Nephron (organoid): ENCODE measurements at regions not wholly inside any gene's neighbourhood (a gene's known extent, or its start where the extent isn't known, plus 50 kb on each side); places are given as distances from the start of the nearest gene placed in this dataset.

Experiments used
- H3K27ac Mint-ChIP-seq, 3 experiments: 2 replicates each; pipeline ENCODE4 v1.8.0; 2020; ENCODE audit warnings: mixed read lengths in 3 of 3, mild to moderate bottlenecking in 2 of 3, moderate library complexity in 1 of 3
- H3K27me3 Mint-ChIP-seq: 2 replicates; pipeline ENCODE4 v1.8.0; 2021; ENCODE audit warnings: low read depth, mild to moderate bottlenecking, moderate library complexity, mixed read lengths
- H3K36me3 Mint-ChIP-seq: 2 replicates; pipeline ENCODE4 v1.8.0; 2020; ENCODE audit warnings: low read depth, mixed read lengths
- H3K4me1 Mint-ChIP-seq: 2 replicates; pipeline ENCODE4 v1.8.0; 2020; ENCODE audit warnings: mixed read lengths
- H3K4me3 Mint-ChIP-seq, 3 experiments: 2 replicates each; pipeline ENCODE4 v1.8.0; 2020; ENCODE audit warnings: mild to moderate bottlenecking in 3 of 3, mixed read lengths in 3 of 3, moderate library complexity in 2 of 3
- H3K9me3 Mint-ChIP-seq: 2 replicates; pipeline ENCODE4 v1.8.0; 2020; ENCODE audit warnings: mixed read lengths
- TF ChIP-seq, protein P1 (sequence below), 3 experiments: fragments of 200-600 bp; sonication (generic); IDR thresholded peaks; one replicate each; pipeline ENCODE4 v1.5.0; 2021; ENCODE audit warnings: antibody characterized with exemption in 3 of 3; ENCODE audit not compliant: unreplicated experiment in 3 of 3

DNA sequence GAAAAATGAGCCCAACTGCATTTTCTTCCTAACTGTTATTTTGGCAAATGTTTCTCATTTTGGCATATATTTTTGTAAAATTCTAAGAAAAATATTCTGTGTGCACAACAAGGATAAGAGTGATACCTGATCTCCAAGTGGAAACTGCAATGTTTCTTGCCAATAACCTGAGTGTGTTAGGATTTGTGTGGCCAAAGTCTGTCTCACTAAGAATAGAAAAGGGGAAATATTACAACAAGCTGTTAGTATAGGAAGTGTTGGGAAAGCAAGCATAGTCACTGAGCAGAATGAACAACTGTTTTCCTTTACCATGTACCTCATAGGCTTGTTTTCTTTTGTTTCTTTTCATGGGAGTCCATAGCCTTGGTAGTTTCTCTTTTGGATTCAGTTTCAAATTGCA, 624.2 kb downstream of the MTRR start:
- Mint-ChIP-seq H3K27me3 (no peaks in the 10 kb centered on the region), H3K9me3 (peaks cover 29% of the 10 kb centered on the region), H3K4me3 (no peak overlapping the region), H3K4me1 (peaks cover 5% of the 10 kb centered on the region), H3K36me3 (no peaks in the 10 kb centered on the region), H3K27ac (peak overlapping the region in 1 of 3 experiments; percentile 20)
- TF ChIP-seq, protein P1, sequence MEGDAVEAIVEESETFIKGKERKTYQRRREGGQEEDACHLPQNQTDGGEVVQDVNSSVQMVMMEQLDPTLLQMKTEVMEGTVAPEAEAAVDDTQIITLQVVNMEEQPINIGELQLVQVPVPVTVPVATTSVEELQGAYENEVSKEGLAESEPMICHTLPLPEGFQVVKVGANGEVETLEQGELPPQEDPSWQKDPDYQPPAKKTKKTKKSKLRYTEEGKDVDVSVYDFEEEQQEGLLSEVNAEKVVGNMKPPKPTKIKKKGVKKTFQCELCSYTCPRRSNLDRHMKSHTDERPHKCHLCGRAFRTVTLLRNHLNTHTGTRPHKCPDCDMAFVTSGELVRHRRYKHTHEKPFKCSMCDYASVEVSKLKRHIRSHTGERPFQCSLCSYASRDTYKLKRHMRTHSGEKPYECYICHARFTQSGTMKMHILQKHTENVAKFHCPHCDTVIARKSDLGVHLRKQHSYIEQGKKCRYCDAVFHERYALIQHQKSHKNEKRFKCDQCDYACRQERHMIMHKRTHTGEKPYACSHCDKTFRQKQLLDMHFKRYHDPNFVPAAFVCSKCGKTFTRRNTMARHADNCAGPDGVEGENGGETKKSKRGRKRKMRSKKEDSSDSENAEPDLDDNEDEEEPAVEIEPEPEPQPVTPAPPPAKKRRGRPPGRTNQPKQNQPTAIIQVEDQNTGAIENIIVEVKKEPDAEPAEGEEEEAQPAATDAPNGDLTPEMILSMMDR (IDR thresholded peaks at IDR 0.05; ENCODE audit: unreplicated experiment in 3 of 3): no peak

DNA sequence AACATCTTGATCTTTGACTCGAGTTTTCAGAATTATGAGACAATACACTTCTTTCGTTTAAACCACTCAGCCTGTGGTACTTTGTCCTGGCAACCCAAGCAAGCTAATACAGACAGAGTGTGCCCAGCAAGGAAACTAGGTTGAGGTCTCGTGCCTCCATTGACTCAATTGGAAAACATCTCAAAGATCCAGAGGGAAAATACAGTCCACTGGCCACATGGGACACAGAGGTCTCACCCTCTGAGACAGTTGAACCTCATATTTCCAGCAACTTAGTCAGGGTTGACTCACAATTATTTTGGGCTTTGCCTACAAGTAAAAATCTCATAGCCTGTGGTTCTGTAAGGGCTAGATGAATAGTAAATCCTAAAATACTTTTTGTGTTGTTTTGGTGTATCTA, 631.5 kb downstream of the MTRR start:
- Mint-ChIP-seq H3K4me3 (no peak overlapping the region), H3K27me3 (no peaks in the 10 kb centered on the region), H3K36me3 (no peaks in the 10 kb centered on the region), H3K4me1 (no peaks in the 10 kb centered on the region), H3K27ac (no peak overlapping the region), H3K9me3 (peaks cover 32% of the 10 kb centered on the region)
- TF ChIP-seq, protein P1 (IDR thresholded peaks at IDR 0.05; ENCODE audit: unreplicated experiment in 3 of 3): no peak

DNA sequence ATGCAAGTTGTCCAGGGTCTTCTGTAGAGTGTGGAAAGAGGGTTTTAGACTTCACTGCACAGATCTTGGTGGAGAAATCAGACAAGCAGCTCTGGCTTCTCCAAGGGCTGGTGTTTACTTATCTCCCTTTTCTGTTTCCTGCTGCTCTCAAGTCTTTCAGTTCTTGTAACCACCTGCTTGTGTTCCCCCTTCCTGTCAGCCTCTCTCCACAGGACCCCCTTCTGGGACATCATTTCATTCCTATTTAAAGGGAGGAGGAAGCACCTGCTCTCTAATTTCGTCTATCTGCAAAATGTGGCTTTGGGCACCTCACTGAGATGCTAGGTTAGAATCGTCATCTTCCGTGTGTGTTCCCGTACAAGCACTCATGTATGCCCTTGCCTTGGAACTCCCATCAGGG, 636.2 kb downstream of the MTRR start:
- H3K9me3 Mint-ChIP-seq: peaks cover 6% of the 10 kb centered on the region
- TF ChIP-seq, protein P1 (IDR thresholded peaks at IDR 0.05; ENCODE audit: unreplicated experiment in 3 of 3): no peak
- no peak overlapping the region for H3K27ac Mint-ChIP-seq
- H3K27me3 Mint-ChIP-seq: no peaks in the 10 kb centered on the region
- H3K4me3 Mint-ChIP-seq: no peak overlapping the region
- H3K36me3 Mint-ChIP-seq: no peaks in the 10 kb centered on the region
- no peaks in the 10 kb centered on the region for H3K4me1 Mint-ChIP-seq

DNA sequence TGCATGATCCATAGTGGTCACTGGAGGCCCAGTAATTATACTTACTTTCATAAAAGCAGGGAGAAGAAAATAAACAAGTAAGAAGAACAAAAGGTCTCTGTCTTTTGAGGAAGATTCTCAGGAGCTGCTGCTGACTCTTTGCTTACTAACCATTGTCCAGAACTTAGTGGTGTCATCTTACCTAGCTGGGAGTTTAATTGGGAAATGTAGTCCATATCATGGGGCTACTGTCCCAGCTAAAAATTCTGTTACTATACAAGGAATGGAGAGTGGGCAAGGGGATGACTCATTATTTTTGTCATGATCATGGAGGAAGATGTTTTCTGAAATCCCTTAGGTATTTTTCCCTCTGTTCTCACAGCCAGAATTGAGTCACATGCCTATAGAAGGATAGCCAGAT, 639.3 kb downstream of the MTRR start:
- H3K27me3 Mint-ChIP-seq: no peaks in the 10 kb centered on the region
- H3K9me3 Mint-ChIP-seq: peaks cover 7% of the 10 kb centered on the region
- no peak overlapping the region for H3K27ac Mint-ChIP-seq
- TF ChIP-seq, protein P1 (IDR thresholded peaks at IDR 0.05; ENCODE audit: unreplicated experiment in 3 of 3): no peak
- H3K4me1 Mint-ChIP-seq: no peaks in the 10 kb centered on the region
- no peaks in the 10 kb centered on the region for H3K36me3 Mint-ChIP-seq
- H3K4me3 Mint-ChIP-seq: no peak overlapping the region

DNA sequence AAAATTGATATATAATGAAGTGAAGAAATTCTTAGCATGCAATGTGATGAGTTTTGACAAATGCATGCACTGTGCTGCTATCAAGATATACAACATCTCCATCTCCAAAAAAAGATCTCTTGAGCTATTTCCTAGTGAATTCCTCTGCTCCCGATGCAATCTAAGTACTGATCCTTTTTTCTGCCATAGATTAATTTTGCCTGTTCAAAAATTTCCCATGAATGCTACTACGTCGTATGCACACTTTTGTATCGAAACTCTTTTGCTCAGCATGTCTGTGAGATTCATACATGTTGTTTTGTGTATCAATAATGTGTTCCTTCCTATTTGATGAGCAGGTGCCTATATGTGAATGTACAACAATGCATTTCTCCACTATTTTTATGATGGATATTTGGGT, 647.4 kb downstream of the MTRR start:
- Mint-ChIP-seq H3K4me1 (peaks cover 6% of the 10 kb centered on the region), H3K27ac (no peak overlapping the region), H3K4me3 (no peak overlapping the region), H3K9me3 (peaks cover 6% of the 10 kb centered on the region), H3K36me3 (no peaks in the 10 kb centered on the region), H3K27me3 (peaks cover 3% of the 10 kb centered on the region)
- TF ChIP-seq, protein P1 (IDR thresholded peaks at IDR 0.05; ENCODE audit: unreplicated experiment in 3 of 3): no peak

DNA sequence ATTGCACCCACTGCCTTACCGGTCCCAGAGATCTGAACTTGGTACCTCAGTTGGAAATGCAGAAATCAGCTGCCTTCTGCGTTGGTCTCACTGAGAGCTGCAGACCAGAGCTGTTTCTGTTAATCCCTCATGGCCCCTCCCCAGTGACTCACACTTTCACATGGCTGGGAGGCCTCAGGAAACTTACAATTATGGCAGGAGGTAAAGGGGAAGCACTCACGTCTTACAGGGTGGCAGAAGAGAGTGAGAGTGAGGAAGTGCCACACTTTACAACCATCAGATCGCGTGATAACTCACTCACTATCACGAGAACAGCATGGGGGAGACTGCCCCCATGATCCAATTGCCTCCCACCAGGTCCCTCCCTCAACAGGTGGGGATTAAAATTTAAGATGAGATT, 648.5 kb downstream of the MTRR start:
- TF ChIP-seq, protein P1 (IDR thresholded peaks at IDR 0.05; ENCODE audit: unreplicated experiment in 3 of 3): no peak
- H3K27ac Mint-ChIP-seq: no peak overlapping the region
- no peaks in the 10 kb centered on the region for H3K36me3 Mint-ChIP-seq
- peaks cover 11% of the 10 kb centered on the region for H3K4me1 Mint-ChIP-seq
- no peak overlapping the region for H3K4me3 Mint-ChIP-seq
- H3K9me3 Mint-ChIP-seq: peaks cover 4% of the 10 kb centered on the region
- peaks cover 3% of the 10 kb centered on the region for H3K27me3 Mint-ChIP-seq
